ENCODE measurements at regions not wholly inside any gene's neighbourhood (a gene's known extent, or its start where the extent isn't known, plus 50 kb on each side); places are given as distances from the start of the nearest gene placed in this dataset.
"Not testable (repeated sequence)": the region's sequence is repeated elsewhere in the genome, so short reads cannot be mapped to it uniquely, and the experiment has no call there.

DNA sequence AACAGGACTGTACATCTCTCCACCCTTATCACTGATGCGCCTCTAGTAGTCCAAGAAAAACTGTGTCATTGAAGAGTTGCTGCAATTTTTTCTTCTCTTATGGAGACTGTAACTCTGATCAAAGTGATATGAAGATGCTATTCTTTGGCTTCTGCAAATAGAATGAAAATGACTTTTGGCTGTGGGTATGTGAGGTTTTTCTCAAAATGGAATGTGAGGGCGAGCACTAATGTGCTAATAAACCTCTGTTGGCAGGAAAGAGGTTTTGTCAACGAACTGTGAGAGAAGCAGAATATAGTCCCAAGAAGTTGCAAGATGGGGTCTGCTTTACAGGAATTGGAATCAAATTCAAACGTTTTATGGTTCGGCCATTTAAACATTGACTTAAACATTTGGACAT is 252.0 kb upstream of the GAS1 start:
- DNase-seq (ENCODE audit: low read depth in 3 of 3): no peak

DNA sequence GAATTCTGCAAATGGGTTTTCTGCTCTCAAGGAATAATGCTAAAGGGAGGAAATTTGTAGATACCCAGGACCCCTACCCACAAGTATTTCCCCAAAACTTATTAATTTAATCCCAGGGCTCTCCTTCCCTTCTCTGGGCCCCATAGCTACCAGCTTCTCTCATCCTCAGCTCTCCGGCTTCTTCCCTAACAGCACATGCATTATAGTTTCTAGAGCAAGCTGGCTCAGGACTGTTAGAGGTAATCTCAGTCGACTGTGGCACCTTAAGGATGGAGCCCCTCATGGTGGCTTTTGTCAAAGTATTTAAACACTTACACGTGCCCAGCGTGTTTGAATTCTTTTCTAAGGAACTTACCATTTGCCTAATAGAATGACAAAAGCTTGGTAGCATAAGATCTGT is 252.5 kb upstream of the GAS1 start:
- DNase-seq (ENCODE audit: low read depth in 3 of 3): no peak

DNA sequence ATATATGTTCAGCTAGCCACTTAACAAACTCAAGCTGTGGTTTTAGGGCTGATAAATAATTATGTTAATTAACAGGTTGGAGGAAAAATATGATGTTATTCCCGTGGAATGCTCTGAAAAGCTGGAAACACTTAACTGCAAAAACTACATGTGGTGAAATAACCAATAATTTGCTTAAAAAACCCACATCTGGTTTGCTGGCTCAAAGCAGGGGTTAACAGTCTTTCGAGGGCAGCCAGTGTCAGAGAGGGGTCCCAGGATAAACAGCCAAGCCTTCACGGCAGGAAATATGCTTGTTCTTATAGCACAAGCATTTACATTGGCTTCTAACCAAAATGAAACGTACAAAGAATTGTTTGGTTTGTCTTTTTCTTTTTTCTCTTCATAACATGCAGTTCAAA is 254.0 kb upstream of the GAS1 start:
- no peak for DNase-seq (ENCODE audit: low read depth in 3 of 3)

GRCh38 chr9:87206064-87206661 is 258.9 kb upstream of the GAS1 start:
- no peak for DNase-seq (ENCODE audit: low read depth in 3 of 3)

DNA sequence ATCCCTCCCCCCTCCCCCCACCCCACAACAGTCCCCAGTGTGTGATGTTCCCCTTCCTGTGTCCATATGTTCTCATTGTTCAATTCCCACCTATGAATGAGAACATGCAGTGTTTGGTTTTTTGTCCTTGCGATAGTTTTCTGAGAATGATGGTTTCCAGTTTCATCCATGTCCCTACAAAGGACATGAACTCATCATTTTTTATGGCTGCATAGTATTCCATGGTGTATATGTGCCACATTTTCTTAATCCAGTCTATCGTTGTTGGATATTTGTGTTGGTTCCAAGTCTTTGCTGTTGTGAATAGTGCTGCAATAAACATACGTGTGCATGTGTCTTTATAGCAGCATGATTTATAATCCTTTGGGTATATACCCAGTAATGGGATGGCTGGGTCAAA is 263.4 kb upstream of the GAS1 start:
- DNase-seq (ENCODE audit: low read depth in 3 of 3): not testable (repeated sequence)

DNA sequence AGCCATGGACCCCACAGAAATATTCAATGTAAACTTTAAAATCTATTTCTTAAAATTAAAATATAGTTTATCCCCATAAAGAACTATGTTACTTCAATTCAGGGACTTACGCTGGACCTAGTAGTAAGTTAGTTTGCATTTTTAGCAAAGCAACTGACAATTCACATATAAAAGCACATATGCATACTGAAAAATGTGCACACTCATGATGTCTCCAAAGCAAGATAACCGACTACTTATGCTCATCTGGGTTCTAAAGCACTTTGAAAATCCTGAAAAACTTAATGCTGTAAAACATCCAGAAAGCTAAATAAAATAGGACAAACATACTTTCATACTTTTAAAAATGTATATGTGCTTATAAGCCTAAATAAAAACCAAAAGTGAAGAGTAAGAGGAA is 264.4 kb upstream of the GAS1 start:
- no peak for DNase-seq (ENCODE audit: low read depth in 3 of 3)

DNA sequence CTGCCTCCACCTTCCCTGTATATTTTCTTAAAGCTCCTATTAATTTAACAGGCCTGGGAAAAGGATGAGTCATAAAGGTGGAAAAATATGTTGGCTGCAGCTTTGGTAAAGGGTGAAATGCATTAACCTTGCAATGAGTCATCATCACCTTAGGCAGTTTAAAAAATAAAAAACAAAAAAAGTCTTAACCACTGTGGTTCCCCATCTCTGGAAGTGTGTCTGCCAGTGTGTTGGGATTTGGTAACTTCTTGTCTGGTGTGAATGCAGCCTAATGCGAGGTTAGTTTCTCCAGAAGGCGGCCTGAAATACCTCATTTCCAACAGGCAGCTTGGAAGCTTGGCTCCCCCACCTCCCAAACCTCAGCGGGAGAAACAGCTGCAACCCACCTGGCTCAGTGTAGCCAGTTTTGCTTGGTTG is 265.3 kb upstream of the GAS1 start:
- no peak for DNase-seq (ENCODE audit: low read depth in 3 of 3)

DNA sequence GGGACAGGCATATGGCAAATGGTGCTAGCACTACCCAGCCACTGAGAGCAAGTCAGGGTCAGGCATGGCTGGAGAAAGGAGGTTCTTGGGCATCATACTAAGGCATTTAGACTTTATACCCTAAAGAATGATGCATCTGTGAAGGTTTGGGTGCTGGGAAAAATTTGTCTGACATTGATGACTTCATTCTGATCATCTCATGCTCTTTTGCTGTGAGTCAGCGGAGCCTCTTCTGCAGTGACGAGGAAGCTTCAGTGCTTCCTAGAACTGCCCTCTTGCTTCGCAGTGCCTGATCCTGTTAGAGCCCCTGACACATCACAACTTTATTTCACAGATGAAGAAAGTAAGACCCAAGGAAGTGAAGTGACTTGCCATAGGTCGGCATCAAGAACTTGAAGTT is 266.6 kb upstream of the GAS1 start:
- DNase-seq (ENCODE audit: low read depth in 3 of 3): no peak

GRCh38 chr9:87214991-87215390 is 267.7 kb upstream of the GAS1 start:
- DNase-seq (ENCODE audit: low read depth in 3 of 3): no peak

- DNase-seq (ENCODE audit: low read depth in 3 of 3): no peak
Measured at GRCh38 chr9:87216036-87216435, 268.7 kb upstream of the GAS1 start.

DNA sequence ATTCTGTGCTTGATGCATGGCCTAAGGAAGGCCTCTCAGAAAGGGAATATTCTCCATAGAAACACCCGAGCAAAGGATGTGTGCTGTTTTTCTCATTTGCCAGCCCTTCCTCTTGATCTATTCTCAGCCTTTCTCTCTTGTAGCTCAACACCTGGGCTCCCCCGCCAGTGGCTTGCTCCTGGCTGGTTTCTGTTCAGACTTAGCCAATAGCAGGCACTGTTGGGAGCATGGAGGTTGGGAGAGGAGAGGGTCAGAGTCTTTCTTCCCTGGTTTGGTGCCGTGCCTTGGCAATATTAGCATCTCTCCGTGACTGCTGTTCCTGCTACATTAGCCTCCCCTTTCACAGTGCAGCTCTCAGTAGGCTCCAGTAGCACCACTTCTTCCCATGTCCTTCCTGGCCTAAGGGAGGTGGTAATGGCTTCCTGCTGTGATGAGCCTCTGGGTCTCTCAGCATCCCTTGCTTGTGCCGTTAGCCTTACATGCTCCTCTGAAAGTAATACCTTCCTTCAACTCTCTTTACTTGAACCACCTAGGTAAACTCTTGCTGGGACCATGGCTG is 269.7 kb upstream of the GAS1 start:
- no peak for DNase-seq (ENCODE audit: low read depth in 3 of 3)

GRCh38 chr9:87223392-87224246 is 274.0 kb upstream of the DAPK1 start:
- DNase-seq (ENCODE audit: low read depth in 3 of 3): no peak

DNA sequence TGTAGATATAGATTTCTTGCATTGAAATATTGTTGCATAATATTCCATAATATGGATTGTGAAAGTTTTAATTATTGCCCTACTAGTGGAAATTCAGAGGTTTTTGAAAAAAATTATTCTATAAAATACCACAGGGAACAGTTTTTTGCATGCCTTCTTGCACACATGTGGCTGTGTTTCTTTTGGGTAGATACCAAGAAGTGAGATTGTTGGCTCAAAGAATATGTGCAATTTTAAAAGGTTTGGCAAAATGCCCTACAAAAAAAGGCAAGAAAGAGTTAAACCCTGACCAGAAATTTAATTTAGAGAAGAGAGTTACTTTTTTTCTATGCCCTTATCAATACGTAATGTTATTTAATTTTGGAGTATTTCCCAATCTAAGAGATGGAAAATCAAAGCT is 270.8 kb upstream of the DAPK1 start:
- DNase-seq (ENCODE audit: low read depth in 3 of 3): no peak

GRCh38 chr9:87227456-87227855 is 270.2 kb upstream of the DAPK1 start:
- no peak for DNase-seq (ENCODE audit: low read depth in 3 of 3)

DNA sequence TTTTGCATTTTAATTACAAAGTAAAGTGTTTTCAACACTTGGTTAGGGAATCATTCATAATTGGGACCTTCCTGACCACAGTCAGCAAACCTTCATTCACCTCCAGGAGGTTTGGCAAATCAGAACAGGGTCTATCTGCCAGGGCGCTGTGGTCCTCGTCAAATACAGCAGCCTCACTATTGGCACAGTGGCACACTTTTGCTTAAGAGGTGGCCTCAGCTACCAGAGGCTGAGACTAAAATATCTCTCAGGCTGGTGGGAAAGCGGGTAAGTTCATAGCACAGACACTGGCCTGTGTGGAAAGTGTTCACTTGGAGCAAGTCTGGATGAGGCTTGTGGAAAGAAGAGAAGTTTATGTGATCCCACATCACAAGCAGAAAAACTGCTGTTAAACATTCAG is 268.6 kb upstream of the DAPK1 start:
- no peak for DNase-seq (ENCODE audit: low read depth in 3 of 3)

- DNase-seq (ENCODE audit: low read depth in 3 of 3): no peak
Measured at GRCh38 chr9:87233431-87233830, 264.2 kb upstream of the DAPK1 start.

DNA sequence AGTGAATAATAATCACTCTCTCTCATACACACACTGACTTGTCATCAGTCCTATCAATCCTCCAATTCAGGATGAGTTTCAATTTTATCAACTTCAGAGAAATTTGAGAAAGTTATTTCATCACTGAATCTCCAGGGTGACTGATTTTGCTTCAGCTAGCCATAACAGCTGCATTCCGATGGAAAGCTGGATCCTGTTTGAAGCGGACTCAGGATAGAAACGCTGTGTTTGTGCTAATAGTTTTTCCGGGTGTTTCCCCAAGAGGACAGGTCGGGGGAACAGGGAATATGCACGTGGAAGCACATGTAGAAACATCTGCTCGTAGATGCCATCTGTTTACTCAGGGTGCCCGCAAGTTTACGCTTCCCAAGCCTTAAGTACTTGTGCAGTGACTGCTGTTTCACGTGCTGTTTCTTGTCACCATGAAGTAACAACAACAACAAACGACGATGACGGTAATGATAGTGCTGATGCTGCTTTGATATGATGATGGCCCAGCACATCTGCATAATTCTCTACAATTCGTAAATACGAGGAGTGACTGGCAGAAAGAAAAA is 263.7 kb upstream of the DAPK1 start:
- no peak for DNase-seq (ENCODE audit: low read depth in 3 of 3)

GRCh38 chr9:87234854-87235253 is 262.8 kb upstream of the DAPK1 start:
- DNase-seq (ENCODE audit: low read depth in 3 of 3): no peak

- DNase-seq (ENCODE audit: low read depth in 3 of 3): no peak
Measured at GRCh38 chr9:87236546-87236945, 261.1 kb upstream of the DAPK1 start.

- DNase-seq (ENCODE audit: low read depth in 3 of 3): no peak
Measured at GRCh38 chr9:87237336-87237735, 260.3 kb upstream of the DAPK1 start.

DNA sequence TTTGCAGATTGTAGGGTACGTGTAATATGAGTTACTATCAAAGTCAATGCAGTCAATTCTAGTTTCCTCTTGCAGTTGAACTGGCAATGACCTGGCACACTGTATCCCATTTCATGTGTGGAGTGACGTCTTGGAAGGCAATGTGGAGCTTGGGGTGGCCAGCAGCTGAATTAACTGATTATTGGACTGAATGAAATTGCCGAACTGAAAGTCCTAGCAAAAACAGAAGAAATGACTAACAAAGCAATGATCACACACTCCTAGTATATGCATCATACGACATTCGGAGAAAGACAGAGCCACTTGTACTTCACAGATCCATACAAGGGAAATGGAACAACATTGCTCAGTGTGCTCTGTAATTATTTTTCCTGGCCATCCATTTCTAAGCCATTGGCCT is 259.1 kb upstream of the DAPK1 start:
- DNase-seq (ENCODE audit: low read depth in 3 of 3): no peak

DNA sequence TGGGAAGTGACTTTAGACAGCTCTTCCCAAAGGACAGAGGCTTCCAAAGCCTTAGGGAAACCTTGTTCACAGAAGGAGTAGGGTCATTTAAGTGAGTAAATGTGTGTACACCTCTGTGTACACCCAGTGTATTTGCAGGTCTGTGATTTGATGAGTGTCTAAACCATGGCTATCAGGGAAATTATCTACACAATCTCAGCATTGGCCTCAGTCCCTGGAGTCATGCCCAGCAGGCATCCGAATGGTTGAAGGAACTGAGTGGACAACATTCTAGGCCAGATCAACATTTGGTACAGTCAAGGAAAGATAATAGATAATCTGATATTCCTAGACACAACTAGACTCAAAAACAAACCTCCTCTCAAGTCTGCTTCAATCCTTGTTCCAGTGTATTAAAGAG is 258.4 kb upstream of the DAPK1 start:
- DNase-seq (ENCODE audit: low read depth in 3 of 3): no peak

GRCh38 chr9:87243602-87244001 is 254.1 kb upstream of the DAPK1 start:
- no peak for DNase-seq (ENCODE audit: low read depth in 3 of 3)
